Activated CD4-positive, alpha-beta T cell treated with anti-CD3 and anti-CD28 coated beads, Interleukin-2, amount 50 U/mL, for 16 hours (primary cell): ENCODE measurements at regions not wholly inside any gene's neighbourhood (a gene's known extent, or its start where the extent isn't known, plus 50 kb on each side); places are given as distances from the start of the nearest gene placed in this dataset.

Experiments
- DNase-seq: peaks from one replicate; pipeline ENCODE4 v3.0.0-alpha.2; 2020

DNA sequence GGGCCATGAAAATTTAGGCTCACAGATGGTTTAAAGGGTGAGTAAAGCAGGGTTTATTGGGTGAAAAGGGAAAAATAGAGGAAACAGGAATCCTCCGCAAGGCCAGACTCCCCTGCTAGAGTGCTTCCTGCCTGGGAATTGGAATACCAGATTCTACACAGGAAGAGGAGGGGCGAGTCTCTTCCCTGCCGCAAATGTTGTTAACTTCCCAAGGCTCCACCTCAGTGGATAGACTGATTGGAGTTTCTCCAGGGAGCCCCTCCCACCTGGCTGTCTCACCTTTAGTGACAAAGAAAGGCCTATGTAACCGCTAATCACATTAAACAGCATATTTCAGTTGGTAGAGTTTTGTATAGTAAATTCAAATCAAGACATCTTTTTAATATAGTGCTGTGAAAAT lies 1450.1 kb downstream of the KCNT2 start:
- no peak for DNase-seq

DNA sequence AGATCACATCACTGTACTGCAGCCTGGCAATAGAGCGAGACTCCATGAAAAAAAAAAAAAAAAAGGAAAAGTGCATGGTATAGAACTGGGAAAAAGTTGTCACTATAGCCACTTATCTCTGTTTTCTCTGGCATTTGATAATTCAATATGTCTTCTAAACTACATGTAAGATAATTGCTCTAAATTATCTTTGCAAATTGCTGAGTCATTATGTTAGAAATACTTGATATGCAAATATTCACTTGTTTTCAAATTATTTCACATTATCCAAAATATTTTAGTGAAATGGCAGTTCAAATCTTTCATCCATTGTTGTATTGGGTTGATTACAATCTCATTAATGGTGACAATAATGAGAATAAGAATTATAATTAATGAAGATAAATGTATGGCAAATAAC lies 1455.1 kb downstream of the KCNT2 start:
- DNase-seq: no peak

- no peak for DNase-seq
Observed at GRCh38 chr1:195150768-195151167, 1457.5 kb downstream of the KCNT2 start.

- DNase-seq: no peak
Observed at GRCh38 chr1:195141294-195141693, 1466.9 kb downstream of the KCNT2 start.

GRCh38 chr1:195130598-195130997 lies 1477.6 kb downstream of the KCNT2 start:
- no peak for DNase-seq

DNA sequence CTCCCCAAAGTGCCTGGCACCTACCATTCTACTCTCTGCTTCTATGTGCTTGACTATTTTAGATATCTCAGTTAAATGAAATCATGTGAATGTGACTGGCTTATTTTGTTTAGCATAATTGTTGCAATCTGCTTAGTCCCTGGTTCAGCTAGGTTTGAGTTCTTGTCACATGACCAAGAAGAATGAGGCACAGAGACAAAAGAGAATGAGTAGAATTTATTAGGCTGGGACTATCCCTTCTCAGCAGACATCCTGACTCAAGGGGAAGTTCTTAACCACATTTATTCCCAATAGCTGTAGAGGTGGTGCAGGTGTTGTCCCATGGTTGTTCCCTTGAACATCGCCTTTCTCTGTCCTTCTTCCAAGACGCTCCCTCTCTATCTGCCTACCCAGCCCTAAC lies 1485.7 kb downstream of the KCNT2 start:
- DNase-seq: no peak

DNA sequence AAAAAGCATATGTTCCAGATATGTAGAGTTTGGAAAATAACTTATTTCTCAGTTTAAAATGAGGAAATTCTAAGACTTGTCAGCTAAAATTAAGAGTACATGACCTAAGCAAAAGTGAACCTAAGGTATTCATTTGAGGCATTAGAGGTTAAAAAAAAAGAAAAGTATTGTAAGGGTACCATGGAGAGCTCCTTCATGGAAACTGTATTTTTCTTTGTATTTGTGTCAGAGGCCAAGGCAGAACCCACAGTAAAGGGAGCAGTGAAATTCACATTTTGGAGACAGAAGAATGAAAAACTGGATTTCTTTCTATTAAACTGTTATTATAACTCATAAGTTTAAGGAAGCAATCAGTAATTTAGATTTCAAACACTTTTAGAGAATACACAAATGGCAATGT lies 1494.8 kb downstream of the KCNT2 start:
- DNase-seq: no peak

DNA sequence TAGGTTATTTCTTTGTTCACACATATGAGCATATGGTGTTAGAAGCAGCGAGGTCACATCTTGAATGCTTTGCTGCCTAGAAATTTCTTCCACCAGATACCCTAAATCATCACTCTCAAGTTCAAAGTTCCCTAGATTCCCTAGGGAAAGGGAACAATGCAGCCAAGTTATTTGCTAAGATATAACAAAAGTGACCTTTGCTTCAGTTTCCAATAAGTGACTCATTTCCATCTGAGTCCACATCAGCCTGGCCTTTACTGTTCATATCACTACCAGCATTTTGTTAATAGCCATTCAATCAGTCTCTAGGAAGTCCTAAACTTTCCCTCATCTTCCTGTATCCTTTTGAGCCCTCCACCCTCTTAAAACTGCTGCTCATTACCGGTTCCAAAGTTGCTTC lies 1502.5 kb downstream of the KCNT2 start:
- no peak for DNase-seq

DNA sequence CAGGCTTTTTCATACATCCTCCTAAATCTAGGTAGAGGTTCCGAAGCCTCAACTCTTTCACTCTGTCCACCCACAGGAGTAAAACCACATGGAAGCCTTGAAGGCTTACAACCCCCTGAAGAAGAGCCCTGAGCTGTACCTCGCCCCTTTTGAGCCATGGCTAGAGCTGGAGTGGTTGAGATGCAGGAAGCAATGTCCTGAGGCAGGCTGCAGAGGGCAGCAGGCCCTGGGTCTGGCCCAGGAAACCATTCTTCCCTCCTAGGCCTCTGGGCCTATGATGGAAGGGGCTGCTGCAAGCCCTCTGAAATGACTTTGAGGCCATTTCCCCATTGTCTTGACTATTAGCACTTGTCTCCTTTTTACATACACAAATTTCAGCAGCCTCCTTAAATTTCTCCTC lies 1503.0 kb downstream of the KCNT2 start:
- no peak for DNase-seq

GRCh38 chr1:195097316-195097715 lies 1510.9 kb downstream of the KCNT2 start:
- DNase-seq: no peak

DNA sequence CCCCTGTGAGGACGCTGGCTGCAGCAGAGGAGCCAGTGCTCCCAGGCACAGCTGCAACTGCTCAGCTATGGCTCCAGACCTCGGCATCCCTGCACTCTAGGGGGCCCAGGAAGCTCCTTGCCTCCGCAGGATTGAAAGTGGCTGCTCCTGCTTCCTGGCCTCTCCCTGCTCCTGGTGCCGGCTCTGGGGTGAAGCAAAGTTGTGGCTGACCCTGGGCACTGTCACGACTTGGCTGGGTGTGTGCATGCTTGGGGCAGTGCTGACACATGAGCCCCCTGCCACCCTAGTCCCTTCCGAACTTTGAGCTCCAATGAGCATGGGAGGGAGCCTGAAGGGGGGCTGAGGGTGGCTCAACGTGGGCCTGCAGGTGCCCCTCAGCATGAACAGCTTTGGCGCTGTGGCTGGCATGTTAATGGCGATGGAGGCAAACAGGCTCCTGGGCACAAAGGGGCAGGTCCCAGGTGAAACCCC lies 1512.2 kb downstream of the KCNT2 start:
- no peak for DNase-seq

- DNase-seq: no peak
Observed at GRCh38 chr1:195085196-195085595, 1523.0 kb downstream of the KCNT2 start.

- no peak for DNase-seq
Observed at GRCh38 chr1:195082183-195082582, 1526.1 kb downstream of the KCNT2 start.

DNA sequence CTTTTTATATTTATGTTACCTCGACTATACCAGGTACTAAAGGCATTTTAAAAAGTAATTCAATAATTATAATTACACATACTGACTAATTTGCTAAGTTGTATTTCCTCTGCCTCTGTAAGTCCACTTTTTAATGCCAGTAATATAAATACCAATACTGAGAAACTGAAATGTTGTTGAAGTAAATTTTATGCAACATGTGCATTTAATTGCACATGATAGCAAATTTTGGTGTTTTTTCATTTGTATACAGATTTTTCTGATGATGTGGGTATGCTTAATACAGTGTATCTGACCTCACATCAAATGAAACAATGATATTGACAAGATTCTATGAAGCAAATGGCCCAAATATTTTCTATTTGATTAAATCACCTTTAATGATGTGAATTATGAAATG lies 1531.6 kb downstream of the KCNT2 start:
- no peak for DNase-seq

GRCh38 chr1:195075973-195076372 lies 1532.3 kb downstream of the KCNT2 start:
- DNase-seq: no peak

- DNase-seq: no peak
Observed at GRCh38 chr1:195071461-195071860, 1536.8 kb downstream of the KCNT2 start.

DNA sequence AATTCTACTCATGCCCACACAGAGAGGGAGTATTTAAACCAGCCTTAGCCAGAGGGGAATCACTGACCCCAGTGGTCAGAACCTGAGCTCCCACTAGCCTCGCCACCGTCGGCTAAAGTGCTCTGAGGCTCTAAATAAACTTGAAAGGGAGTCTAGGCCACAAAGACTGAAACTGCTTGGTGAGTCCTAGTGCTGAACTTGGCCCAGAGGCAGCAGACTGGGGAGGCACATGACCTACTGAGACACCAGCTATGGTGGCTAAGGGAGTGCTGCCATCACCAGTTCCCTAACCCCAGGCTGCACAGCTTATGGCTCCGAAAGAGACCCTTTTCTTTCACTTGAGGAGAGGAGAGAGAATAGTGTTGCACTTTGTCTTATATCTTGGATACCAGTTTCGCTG lies 1542.8 kb downstream of the KCNT2 start:
- no peak for DNase-seq

DNA sequence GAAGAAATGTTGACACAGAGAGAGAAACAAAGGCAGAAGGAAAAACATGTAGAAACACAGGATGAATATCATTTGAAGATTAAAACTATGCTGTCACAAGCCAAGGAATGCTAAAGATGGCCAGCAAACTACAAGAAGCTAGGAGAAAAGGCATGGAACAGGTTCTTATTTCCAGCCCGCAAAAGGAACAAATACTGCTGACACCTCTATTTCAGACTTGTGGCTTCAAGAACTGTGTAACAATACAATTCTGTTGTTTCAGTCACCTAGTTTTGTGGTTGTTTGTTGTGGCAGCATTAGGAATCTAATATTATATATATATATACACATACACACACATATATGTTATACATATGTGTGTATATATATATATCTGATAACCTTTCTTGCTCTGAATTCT lies 1543.9 kb downstream of the KCNT2 start:
- DNase-seq: no peak

GRCh38 chr1:195054217-195054687 lies 1554.0 kb downstream of the KCNT2 start:
- DNase-seq: no peak

DNA sequence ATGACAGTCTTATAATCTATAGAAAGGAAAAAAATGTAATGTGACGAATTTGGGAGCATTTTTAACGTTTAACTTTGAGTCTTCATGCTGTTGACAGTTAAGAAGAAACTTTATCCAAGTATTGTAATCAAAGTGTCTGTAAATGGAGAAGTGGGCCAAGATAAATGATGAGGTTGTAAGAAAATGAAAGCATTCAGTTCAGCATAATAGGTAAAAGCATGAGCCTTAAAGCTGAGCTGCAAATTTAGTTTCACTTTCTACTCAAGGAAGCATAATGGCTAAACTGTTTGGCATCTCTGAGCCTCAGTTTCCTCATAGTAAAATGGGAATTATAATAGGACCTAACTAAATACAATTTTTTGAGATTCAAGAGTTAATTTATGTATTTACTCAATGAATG lies 1554.8 kb downstream of the KCNT2 start:
- no peak for DNase-seq

DNA sequence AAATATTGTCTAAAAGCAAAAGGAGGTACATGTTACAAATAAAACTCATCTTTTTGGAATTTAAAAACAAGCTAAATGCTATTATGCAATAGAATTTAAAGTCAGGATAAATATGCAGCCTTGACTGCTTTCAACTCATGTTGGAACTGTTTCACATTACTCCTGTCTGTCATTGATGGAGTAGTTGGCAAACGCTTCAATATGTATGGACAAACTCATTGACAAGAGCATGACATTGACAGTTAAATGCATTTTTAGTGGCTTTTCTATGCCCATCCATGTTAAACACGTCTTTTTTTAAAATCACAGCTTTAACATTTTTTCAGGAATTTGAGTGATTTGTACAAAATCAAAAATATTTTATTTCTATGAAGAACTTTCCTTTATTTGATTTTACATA lies 1560.5 kb downstream of the KCNT2 start:
- DNase-seq: no peak

DNA sequence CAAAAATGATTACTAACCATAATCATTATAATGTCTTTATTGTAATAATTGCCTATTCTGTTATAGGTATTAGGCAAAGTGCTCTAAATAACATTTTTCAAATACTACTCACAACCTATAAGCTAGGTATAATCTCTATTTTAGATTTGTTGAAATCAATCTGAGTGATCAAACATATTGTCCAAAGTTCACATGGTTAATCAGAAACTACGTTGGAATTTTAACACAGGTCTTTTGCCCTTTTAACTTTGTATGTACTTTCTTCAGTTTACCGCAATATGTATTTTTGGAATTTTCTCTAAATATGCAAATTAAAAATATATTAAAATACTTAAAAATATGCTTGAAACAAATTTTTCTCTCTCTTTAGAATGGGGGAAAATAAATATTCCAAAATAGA lies 1563.2 kb downstream of the KCNT2 start:
- DNase-seq: no peak

DNA sequence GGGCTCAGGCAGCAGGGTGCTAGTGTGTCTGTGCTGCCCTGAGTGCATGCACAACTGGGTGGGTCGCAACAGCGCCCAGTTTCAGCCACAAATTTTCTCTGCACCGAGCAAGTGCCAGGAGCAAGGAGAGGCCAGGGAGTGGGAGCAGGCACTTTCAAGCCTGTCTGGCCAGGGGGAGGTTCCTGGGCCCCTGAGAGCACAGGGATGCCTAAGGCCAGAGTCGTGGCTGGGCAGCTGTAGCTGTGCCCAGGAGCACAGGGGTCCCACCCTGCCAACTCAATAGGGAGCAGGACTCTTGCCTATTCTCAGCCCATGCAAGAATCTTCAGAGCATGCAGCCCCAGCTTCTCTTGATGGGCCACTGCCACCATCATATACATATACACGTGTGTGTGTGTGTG lies 1577.4 kb downstream of the KCNT2 start:
- no peak for DNase-seq

GRCh38 chr1:195026792-195027191 lies 1581.4 kb downstream of the KCNT2 start:
- DNase-seq: no peak

- DNase-seq: no peak
Observed at GRCh38 chr1:195019385-195019784, 1588.9 kb downstream of the KCNT2 start.

DNA sequence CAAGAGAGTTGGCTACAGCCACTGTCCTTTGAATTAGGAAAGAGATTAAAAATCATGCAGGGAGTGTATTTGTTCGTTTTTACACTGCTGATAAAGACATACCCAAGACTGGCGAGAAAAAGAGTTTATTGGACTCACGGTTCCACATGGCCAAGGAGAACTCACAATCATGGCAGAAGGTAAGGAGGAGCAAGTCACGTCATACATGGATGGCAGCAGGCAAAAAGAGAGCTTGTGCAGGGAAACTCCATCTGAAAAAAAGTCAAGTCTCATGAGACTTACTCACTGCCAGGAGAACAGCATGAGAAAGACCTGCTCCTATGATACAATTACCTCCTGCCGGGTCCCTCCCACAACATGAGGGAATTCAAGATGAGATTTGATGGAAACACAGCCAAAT lies 1595.2 kb downstream of the KCNT2 start:
- DNase-seq: no peak
